Astrocyte of the cerebellum (primary cell): ENCODE measurements at regions not wholly inside any gene's neighbourhood (a gene's known extent, or its start where the extent isn't known, plus 50 kb on each side); places are given as distances from the start of the nearest gene placed in this dataset.
"Not testable (repeated sequence)": the region's sequence is repeated elsewhere in the genome, so short reads cannot be mapped to it uniquely, and the experiment has no call there.

Experiments
- DNase-seq: peaks from one replicate; pipeline ENCODE4 v3.0.0-alpha.2; 2011; ENCODE audit warnings: low read depth
- H3K4me3 ChIP-seq: 2 replicates; pipeline ENCODE4 v1.5.1; 2011; ENCODE audit warnings: mild to moderate bottlenecking, low read depth, low read length, moderate library complexity
- in situ Hi-C: cut with HindIII; loops from 2 replicates; pipeline ENCODE4 v1.10.0; 2017; ENCODE audit warnings: low sequenced_read_pairs
- TF ChIP-seq, protein P1 (sequence below): IDR thresholded peaks from 2 replicates; pipeline ENCODE4 v1.5.1; 2012; ENCODE audit warnings: low read length, low read depth, moderate library complexity, mild to moderate bottlenecking; ENCODE audit errors: missing control alignments

DNA sequence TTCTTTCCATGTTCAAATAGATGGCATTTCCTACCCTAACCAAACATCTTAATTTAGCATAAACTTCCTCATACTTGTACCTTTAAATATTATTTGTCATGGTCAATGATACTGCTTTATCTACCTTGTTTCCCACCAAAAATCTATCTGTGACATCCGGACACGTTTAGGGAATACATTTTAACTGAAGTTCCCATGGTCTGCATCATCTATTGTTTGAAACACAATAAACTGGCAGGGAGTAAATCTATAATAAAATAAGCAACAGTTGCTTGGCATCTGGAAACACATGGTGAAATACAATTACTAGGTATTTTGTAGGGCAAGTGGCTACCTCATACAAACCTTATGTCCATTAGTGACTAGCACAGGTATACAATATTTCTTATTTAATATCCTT is 289.1 kb downstream of the GJA1 start:
- no peak overlapping the region for H3K4me3 ChIP-seq
- TF ChIP-seq, protein P1, sequence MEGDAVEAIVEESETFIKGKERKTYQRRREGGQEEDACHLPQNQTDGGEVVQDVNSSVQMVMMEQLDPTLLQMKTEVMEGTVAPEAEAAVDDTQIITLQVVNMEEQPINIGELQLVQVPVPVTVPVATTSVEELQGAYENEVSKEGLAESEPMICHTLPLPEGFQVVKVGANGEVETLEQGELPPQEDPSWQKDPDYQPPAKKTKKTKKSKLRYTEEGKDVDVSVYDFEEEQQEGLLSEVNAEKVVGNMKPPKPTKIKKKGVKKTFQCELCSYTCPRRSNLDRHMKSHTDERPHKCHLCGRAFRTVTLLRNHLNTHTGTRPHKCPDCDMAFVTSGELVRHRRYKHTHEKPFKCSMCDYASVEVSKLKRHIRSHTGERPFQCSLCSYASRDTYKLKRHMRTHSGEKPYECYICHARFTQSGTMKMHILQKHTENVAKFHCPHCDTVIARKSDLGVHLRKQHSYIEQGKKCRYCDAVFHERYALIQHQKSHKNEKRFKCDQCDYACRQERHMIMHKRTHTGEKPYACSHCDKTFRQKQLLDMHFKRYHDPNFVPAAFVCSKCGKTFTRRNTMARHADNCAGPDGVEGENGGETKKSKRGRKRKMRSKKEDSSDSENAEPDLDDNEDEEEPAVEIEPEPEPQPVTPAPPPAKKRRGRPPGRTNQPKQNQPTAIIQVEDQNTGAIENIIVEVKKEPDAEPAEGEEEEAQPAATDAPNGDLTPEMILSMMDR, result no peak
- no peak for DNase-seq
- in situ Hi-C loops, result no loop called here

DNA sequence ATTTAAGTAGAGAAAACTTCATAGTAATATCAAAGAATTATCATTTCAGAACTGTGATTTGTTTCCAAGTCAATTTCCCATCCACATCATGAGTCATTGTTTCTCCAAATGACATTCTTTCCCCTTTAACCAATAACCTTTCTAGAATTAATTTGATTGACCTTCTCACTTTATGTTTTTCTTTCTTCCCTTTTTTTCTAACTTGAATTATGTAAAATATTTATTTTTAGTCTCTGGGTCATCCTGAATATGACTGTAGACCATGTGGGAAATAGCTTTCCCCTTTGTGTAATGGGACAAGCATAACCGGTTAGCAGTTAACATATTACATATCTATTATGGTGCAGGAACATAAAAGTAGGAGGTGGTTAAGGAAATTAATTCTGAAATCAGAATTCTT is 291.1 kb downstream of the GJA1 start:
- TF ChIP-seq, protein P1, result no peak
- H3K4me3 ChIP-seq, result no peak overlapping the region
- DNase-seq, result no peak
- in situ Hi-C loops, result no loop called here

DNA sequence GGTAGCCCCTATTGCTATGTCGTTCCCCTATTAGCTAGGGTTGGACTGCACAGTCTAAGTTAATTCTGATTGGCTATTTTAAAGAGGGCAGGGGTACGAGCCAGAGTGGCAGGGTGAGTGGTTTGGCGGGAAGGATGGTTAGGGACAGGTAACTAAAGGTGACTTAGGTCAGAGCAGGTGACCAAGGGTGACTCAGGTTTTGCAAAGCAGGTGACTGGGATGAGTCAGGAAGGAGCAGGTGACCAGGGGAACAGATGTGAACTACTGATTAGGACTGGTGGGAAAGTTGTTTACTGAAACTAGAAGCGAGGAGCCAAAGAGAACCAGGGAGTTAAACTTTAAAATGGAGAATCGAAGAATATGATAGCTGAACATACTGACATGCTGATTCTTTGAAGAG is 295.2 kb downstream of the GJA1 start:
- H3K4me3 ChIP-seq, result no peak overlapping the region
- DNase-seq, result no peak
- in situ Hi-C loops, result no loop called here
- TF ChIP-seq, protein P1, result no peak

DNA sequence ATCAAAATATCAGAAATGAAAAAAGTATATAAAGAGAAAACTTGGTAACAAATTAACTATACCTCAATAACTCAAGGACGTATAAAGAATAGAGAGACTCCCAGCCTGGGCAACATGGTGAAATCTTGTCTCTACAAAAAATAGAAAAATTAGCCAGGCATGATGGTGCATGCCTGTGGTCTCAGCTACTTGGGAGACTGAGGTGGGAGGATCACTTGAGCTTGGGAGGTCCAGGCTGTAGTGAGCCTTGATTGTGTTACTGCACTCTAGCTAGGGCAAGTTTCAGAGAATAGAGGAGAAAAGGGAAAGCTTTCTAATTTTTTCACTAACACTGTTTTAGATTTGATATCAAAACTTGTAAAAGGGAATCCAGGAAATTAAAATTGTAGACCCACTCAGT is 295.9 kb downstream of the GJA1 start:
- TF ChIP-seq, protein P1, result no peak
- in situ Hi-C loops, result no loop called here

DNA sequence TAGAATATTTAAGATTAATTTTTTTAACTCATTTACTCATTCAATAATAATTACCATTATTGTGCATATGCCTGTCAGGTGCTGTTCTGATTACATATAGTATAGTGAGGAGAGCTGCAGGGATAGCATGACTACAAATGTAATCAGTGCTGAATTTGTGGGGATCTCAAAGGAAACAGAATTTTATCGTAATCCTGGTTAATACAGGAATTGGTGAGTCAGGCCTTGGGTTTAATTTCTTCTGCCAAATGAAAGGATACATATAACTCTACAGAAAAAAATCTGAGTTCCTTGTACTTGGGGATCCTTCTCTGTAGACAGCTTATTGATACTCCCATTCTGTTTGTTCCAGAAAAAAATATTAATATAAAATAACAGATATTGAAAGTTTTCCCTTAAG is 297.2 kb downstream of the GJA1 start:
- in situ Hi-C loops, result no loop called here
- no peak overlapping the region for H3K4me3 ChIP-seq
- TF ChIP-seq, protein P1, result no peak
- DNase-seq, result no peak

More for the DNA sequence above, 295.9 kb downstream of the GJA1 start:
- no peak for DNase-seq
- H3K4me3 ChIP-seq, result no peak overlapping the region

DNA sequence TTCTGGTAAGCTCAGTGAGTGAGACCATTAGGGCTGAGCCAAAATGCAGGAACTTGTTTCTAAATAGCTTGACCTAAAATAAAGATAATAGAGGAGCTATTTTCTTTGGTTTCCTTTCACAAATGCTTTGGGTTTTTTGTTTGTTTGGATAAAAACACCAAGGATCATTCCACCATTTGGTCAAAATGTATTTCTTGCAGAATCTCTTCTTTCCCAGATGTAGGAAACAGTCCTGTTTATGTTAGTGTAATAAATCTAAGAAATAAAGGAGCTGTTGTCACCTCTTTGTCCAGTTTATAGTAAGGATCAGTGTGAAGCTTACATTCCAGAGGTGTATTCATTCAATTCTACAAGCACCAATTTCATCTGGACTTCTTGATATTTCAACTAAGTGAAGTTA is 297.8 kb downstream of the GJA1 start:
- peak; percentile 32 for DNase-seq
- TF ChIP-seq, protein P1, result no peak
- in situ Hi-C loops, result no loop called here
- no peak overlapping the region for H3K4me3 ChIP-seq

DNA sequence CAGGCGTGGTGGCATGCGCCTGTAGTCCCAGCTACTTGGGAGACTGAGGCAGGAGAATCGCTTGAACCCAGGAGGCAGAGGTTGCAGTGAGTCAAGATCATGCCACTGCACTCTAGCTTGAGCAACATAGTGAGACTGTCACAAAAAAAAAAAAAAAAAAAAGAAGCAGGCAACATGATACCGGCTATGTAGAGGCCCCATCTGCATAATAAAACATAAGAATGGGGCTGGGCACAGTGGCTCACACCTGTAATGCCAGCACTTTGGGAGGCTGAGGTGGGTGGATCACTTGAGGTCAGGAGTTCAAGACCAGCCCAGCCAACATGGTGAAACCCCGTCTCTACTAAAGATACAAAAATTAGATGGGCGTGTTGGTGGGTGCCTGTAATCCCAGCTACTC is 304.7 kb downstream of the GJA1 start:
- in situ Hi-C loops, DNase-seq, H3K4me3 ChIP-seq: not testable (repeated sequence)
